BJ (cell line): ENCODE measurements at regions not wholly inside any gene's neighbourhood (a gene's known extent, or its start where the extent isn't known, plus 50 kb on each side); places are given as distances from the start of the nearest gene placed in this dataset.

Experiments
- CTCF ChIA-PET: fragments of 350-600 bp; formaldehyde crosslinking; extraction: SDS; loops from one replicate; lab custom pipeline; 2021; ENCODE audit warnings: antibody characterized with exemption, inconsistent platforms; lab: Yijun Ruan, JAX
- POLR2A ChIA-PET: fragments of 300-600 bp; sonication (Branson Sonifier 250); formaldehyde crosslinking; extraction: SDS; loops from one replicate; lab custom pipeline; 2021; ENCODE audit warnings: antibody characterized with exemption; lab: Charles Lee
- DNase-seq: peaks from one replicate; pipeline ENCODE4 v3.0.0-alpha.2; 2011; ENCODE audit warnings: low read depth
- H3K27me3 ChIP-seq: 2 replicates; pipeline ENCODE4 v1.6.0; 2011; ENCODE audit warnings: low read length; ENCODE audit not compliant: control insufficient read depth, insufficient read depth
- H3K36me3 ChIP-seq: 2 replicates; pipeline ENCODE4 v1.5.1; 2011; ENCODE audit warnings: low read length; ENCODE audit not compliant: control insufficient read depth, insufficient read depth
- H3K4me3 ChIP-seq: 2 replicates; pipeline ENCODE4 v1.5.1; 2011; ENCODE audit warnings: low read depth, mild to moderate bottlenecking, control low read depth, low read length
- CTCF ChIP-seq: IDR thresholded peaks from 2 replicates; pipeline ENCODE4 v1.5.1; 2011; ENCODE audit warnings: low read depth, mild to moderate bottlenecking, control low read depth, inconsistent platforms, low read length, moderate library complexity; ENCODE audit not compliant: insufficient read depth

GRCh38 chr17:71460943-71461342 is 659.9 kb upstream of the SOX9 start:
- ChIA-PET CTCF (interaction anchor here (0.6 to 5.5 kb wide), 28 partner anchors 9 to 879 kb away, joined by 3 to 31 read pairs (median 3); no protein-coding TSS in a partner anchor), POLR2A (no interaction called here)
- no peak for DNase-seq

GRCh38 chr17:71461498-71462169 is 659.2 kb upstream of the SOX9 start:
- no peaks in the 10 kb centered on the region for H3K27me3 ChIP-seq
- no peak for TF ChIP-seq CTCF
- CTCF ChIA-PET, result interaction anchor here (0.6 to 5.5 kb wide), 23 partner anchors 8 to 764 kb away, joined by 3 to 31 read pairs (median 3); no protein-coding TSS in a partner anchor
- no peak for DNase-seq
- POLR2A ChIA-PET, result no interaction called here
- H3K4me3 ChIP-seq, result no peak overlapping the region
- no peaks in the 10 kb centered on the region for H3K36me3 ChIP-seq

More at GRCh38 chr17:71460943-71461342, 659.9 kb upstream of the SOX9 start:
- Histone ChIP-seq H3K36me3 (no peaks in the 10 kb centered on the region), H3K27me3 (no peaks in the 10 kb centered on the region), H3K4me3 (no peak overlapping the region)
- peak; percentile 57 for TF ChIP-seq CTCF

- no peak for TF ChIP-seq CTCF
- Histone ChIP-seq H3K27me3 (no peaks in the 10 kb centered on the region), H3K36me3 (no peaks in the 10 kb centered on the region), H3K4me3 (no peak overlapping the region)
- POLR2A ChIA-PET, result no interaction called here
- CTCF ChIA-PET, result interaction anchor here (5.5 kb wide), 1 partner anchor 9 kb away, joined by 31 read pairs; no protein-coding TSS in a partner anchor
- DNase-seq, result no peak
Measured at GRCh38 chr17:71464241-71464640, 656.6 kb upstream of the SOX9 start.

GRCh38 chr17:71464751-71465150 is 656.1 kb upstream of the SOX9 start:
- DNase-seq, result no peak
- CTCF ChIA-PET, result interaction anchor here (5.5 kb wide), 1 partner anchor 8 kb away, joined by 31 read pairs; no protein-coding TSS in a partner anchor
- Histone ChIP-seq H3K4me3 (no peak overlapping the region), H3K27me3 (no peaks in the 10 kb centered on the region), H3K36me3 (no peaks in the 10 kb centered on the region)
- POLR2A ChIA-PET, result no interaction called here
- TF ChIP-seq CTCF, result no peak

- Histone ChIP-seq H3K4me3 (no peak overlapping the region), H3K27me3 (no peaks in the 10 kb centered on the region), H3K36me3 (no peaks in the 10 kb centered on the region)
- no peak for DNase-seq
- TF ChIP-seq CTCF, result no peak
- CTCF ChIA-PET, result no interaction called here
- POLR2A ChIA-PET, result no interaction called here
Measured at GRCh38 chr17:71467719-71468118, 653.1 kb upstream of the SOX9 start.
